RWPE2 (cell line): ENCODE measurements at regions not wholly inside any gene's neighbourhood (a gene's known extent, or its start where the extent isn't known, plus 50 kb on each side); places are given as distances from the start of the nearest gene placed in this dataset.
A peak's percentile ranks its signal among the peaks of the same experiment; 100 is the strongest.

ENCODE experiments used
- ATAC-seq: fragments of 200-7000 bp; cut with Tn5 transposase; 3 replicates; pipeline ENCODE4 v1.9.1; 2021; ENCODE audit warnings: low read depth
- DNase-seq: peaks from one replicate; pipeline ENCODE4 v3.0.0-alpha.2; 2020; ENCODE audit warnings: low spot score
- H3K27ac ChIP-seq: fragments of 450-650 bp; 2 replicates; pipeline ENCODE4 v1.5.1; 2017; ENCODE audit warnings: mild to moderate bottlenecking; ENCODE audit not compliant: poor library complexity, severe bottlenecking
- H3K27me3 ChIP-seq: fragments of 250-450 bp; sonication (Bioruptor Pico); 2 replicates; pipeline ENCODE4 v1.5.1; 2021; ENCODE audit warnings: mild to moderate bottlenecking, moderate library complexity; ENCODE audit not compliant: insufficient read depth, poor library complexity, severe bottlenecking
- H3K36me3 ChIP-seq: fragments of 250-450 bp; sonication (Bioruptor Pico); 2 replicates; pipeline ENCODE4 v1.5.1; 2020; ENCODE audit warnings: low read depth, mild to moderate bottlenecking, moderate library complexity
- H3K4me1 ChIP-seq: fragments of 250-450 bp; sonication (Bioruptor Pico); 2 replicates; pipeline ENCODE4 v1.5.1; 2021; ENCODE audit warnings: mild to moderate bottlenecking, moderate library complexity; ENCODE audit not compliant: insufficient read depth, poor library complexity, severe bottlenecking
- H3K4me3 ChIP-seq: fragments of 250-450 bp; sonication (Bioruptor Pico); 2 replicates; pipeline ENCODE4 v1.5.1; 2021; ENCODE audit warnings: mild to moderate bottlenecking, moderate library complexity; ENCODE audit not compliant: severe bottlenecking
- H3K9me3 ChIP-seq: fragments of 250-450 bp; sonication (Bioruptor Pico); 2 replicates; pipeline ENCODE4 v1.5.1; 2021; ENCODE audit warnings: mild to moderate bottlenecking, moderate library complexity; ENCODE audit not compliant: severe bottlenecking
- TF ChIP-seq, protein P1 (sequence below): fragments of 450-650 bp; IDR thresholded peaks from one replicate; pipeline ENCODE4 v1.5.1; 2017; ENCODE audit warnings: mild to moderate bottlenecking, moderate library complexity; ENCODE audit not compliant: poor library complexity, severe bottlenecking

DNA sequence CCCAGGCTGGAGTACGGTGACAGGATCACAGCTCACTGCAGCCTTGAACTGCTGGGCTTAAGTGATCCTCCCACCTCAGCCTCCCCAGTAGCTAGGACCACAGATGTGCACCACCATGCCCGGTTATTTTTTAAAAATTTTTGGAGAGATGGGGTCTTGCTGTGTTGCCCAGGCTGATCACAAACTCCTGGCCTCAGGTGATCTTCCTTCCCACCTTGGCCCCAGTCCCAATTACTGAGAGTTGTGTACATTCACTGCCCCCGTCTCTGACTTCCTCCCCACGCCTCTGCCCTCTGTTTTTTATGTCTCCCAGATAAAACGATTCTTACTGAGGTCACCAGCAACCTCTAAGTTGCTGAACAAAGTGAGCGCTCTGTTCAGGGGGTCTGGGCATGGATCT, 87.7 kb downstream of the LINGO1 start:
- TF ChIP-seq, protein P1, sequence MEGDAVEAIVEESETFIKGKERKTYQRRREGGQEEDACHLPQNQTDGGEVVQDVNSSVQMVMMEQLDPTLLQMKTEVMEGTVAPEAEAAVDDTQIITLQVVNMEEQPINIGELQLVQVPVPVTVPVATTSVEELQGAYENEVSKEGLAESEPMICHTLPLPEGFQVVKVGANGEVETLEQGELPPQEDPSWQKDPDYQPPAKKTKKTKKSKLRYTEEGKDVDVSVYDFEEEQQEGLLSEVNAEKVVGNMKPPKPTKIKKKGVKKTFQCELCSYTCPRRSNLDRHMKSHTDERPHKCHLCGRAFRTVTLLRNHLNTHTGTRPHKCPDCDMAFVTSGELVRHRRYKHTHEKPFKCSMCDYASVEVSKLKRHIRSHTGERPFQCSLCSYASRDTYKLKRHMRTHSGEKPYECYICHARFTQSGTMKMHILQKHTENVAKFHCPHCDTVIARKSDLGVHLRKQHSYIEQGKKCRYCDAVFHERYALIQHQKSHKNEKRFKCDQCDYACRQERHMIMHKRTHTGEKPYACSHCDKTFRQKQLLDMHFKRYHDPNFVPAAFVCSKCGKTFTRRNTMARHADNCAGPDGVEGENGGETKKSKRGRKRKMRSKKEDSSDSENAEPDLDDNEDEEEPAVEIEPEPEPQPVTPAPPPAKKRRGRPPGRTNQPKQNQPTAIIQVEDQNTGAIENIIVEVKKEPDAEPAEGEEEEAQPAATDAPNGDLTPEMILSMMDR = no peak
- DNase-seq = peak; percentile 23
- H3K4me3 ChIP-seq = no peak overlapping the region

DNA sequence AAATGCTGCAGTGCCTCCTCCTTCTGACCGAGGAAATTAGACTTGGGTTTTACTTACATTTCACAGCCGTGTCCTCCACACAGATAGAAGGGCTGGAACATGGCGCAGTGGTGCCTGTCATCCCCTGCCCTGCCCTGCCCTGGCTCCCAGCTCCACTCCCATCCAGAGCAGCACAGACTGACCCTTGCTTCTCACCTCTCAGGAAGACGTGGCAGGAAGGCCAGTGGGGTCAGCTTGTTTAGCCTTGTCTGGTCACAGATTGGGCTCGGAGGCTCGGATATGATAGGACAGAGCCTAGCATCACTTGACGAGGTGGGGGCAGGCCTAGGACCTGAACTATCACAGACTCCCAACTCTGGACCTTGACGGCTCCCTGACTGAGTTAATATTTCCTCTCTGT, 88.5 kb downstream of the LINGO1 start:
- TF ChIP-seq, protein P1 = no peak
- peaks cover 5% of the 10 kb centered on the region for H3K4me1 ChIP-seq
- no peak overlapping the region for H3K27ac ChIP-seq
- no peak overlapping the region for H3K4me3 ChIP-seq
- DNase-seq (peak; percentile 72), ATAC-seq (no peak)
- H3K36me3 ChIP-seq = no peaks in the 10 kb centered on the region
- no peaks in the 10 kb centered on the region for H3K9me3 ChIP-seq
- H3K27me3 ChIP-seq = no peaks in the 10 kb centered on the region

More for the DNA sequence above, 87.7 kb downstream of the LINGO1 start:
- peaks cover 5% of the 10 kb centered on the region for H3K4me1 ChIP-seq
- no peaks in the 10 kb centered on the region for H3K36me3 ChIP-seq
- no peak for ATAC-seq
- H3K27ac ChIP-seq = no peak overlapping the region
- H3K9me3 ChIP-seq = no peaks in the 10 kb centered on the region
- no peaks in the 10 kb centered on the region for H3K27me3 ChIP-seq

DNA sequence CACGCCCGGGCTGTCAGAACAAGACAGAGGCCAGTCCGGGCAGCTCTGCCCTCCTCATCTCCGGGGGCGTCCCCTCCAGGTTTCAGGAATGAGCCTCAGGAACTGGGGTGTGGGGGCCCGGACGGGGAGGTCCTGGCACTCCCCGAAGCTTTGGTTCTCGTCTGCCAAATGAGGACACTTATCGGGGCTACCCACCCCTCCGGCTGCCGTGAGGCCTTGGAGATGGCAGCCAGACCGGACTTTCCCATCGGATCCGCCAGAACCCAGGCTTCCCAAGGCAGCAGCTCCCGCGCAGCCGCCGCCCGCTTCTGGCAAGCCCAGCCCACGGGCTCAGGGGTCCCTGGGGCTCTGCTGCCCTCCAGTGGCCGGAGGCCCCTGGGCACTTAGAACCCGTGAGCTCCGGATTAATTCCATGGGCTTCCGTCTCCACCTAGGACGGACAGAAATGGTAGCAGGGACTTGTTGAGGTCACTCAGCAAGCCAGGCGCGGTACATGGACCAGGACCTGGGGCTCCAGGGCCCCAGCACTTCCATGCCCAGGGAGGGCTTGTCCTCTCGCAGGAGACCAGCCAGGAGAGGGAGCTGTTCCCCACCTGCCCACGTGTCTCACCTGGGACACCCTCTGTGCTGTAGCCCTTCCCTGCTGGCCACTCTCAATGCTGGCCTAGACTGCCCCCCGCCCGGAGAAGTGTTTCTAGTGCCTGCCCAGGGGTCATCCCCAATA, 89.4 kb downstream of the LINGO1 start:
- TF ChIP-seq, protein P1 = peak; percentile 100
- H3K27me3 ChIP-seq = no peaks in the 10 kb centered on the region
- H3K4me3 ChIP-seq = peak overlapping the region; percentile 38
- peak overlapping the region; percentile 14 for H3K27ac ChIP-seq
- peak; percentile 84 for ATAC-seq
- peak; percentile 89 for DNase-seq
- no peaks in the 10 kb centered on the region for H3K36me3 ChIP-seq
- no peaks in the 10 kb centered on the region for H3K9me3 ChIP-seq
- peaks cover 5% of the 10 kb centered on the region for H3K4me1 ChIP-seq

DNA sequence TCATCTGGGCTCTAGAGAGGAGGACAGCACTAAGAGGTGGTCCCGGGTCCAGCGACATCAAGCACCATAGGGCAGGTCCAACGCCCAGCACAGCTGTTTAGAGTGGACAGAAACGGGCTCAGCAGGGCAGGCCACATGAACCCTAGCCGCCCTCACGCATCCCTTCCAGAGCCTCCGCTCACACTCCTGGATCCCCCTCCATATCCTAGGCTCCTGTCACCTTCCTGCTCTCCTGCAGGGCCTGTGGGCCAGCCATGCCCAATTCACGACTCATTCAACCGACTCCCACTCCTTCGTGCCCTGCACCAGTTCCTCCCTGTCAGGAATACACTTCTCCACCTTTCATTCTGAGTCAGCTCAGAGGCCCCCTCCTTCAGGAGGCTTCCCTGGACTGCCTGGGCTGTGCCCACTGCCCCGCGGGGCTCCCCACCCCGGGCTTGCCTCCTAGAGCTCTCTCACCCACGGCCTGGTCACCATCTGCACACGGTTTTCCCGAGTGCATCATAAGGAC, 90.2 kb downstream of the LINGO1 start:
- ATAC-seq (peak; percentile 61), DNase-seq (peak; percentile 76)
- Histone ChIP-seq H3K4me3 (peak overlapping the region; percentile 38), H3K27ac (peak overlapping the region; percentile 14), H3K27me3 (no peaks in the 10 kb centered on the region), H3K36me3 (no peaks in the 10 kb centered on the region), H3K4me1 (peaks cover 5% of the 10 kb centered on the region), H3K9me3 (no peaks in the 10 kb centered on the region)
- TF ChIP-seq, protein P1 = no peak
